Left lung (tissue), 4 donors: ENCODE measurements at regions not wholly inside any gene's neighbourhood (a gene's known extent, or its start where the extent isn't known, plus 50 kb on each side); places are given as distances from the start of the nearest gene placed in this dataset.

ENCODE experiments used
- ATAC-seq: fragments of 200-7000 bp; cut with Tn5 transposase; one replicate; pipeline ENCODE4 v1.9.1; 2020; ENCODE audit warnings: moderate library complexity
- DNase-seq, 4 donors: peaks; one replicate each; pipeline ENCODE4 v3.0.0-alpha.2; 2013 to 2020
- H3K27ac ChIP-seq, 2 donors: fragments of 200-600 bp; sonication (generic) in 1 of 2; one replicate each; pipeline versions ENCODE4 v1.5.0 to v1.8.0; 2020 to 2021
- H3K27me3 ChIP-seq, 2 donors: fragments of 200-600 bp; sonication (generic) in 1 of 2; one replicate each; pipeline versions ENCODE4 v1.5.0 to v1.8.0; 2020 to 2021
- H3K36me3 ChIP-seq, 2 donors: fragments of 200-600 bp; sonication (generic) in 1 of 2; one replicate each; pipeline versions ENCODE4 v1.5.0 to v1.8.0; 2020 to 2021
- H3K4me1 ChIP-seq, 2 donors: fragments of 200-600 bp; one replicate each; pipeline ENCODE4 v1.8.0; 2021
- H3K4me3 ChIP-seq, 2 donors: fragments of 200-600 bp; sonication (generic) in 1 of 2; one replicate each; pipeline versions ENCODE4 v1.5.0 to v1.8.0; 2020 to 2021; ENCODE audit warnings: mild to moderate bottlenecking in 1 of 2
- H3K9me3 ChIP-seq, 2 donors: fragments of 200-600 bp; sonication (generic) in 1 of 2; one replicate each; pipeline versions ENCODE4 v1.5.0 to v1.8.0; 2020 to 2021
- intact Hi-C, 2 donors: fragments of 100-400 bp; cut with DNase I; formaldehyde crosslinking; loops; one replicate each; pipeline versions ENCODE4 v1.11.2 to v1.14.2; 2022
- TF ChIP-seq, protein P1 (sequence below), 2 donors: fragments of 200-600 bp; sonication (generic) in 1 of 2; IDR thresholded peaks; one replicate each; pipeline versions ENCODE4 v1.5.0 to v1.8.0; 2021; ENCODE audit warnings: antibody characterized with exemption in 2 of 2
- donor health status: DM: no; HTN: yes; CAD: no.
- donor health status: DM: no; HTN: no; CAD: no.

DNA sequence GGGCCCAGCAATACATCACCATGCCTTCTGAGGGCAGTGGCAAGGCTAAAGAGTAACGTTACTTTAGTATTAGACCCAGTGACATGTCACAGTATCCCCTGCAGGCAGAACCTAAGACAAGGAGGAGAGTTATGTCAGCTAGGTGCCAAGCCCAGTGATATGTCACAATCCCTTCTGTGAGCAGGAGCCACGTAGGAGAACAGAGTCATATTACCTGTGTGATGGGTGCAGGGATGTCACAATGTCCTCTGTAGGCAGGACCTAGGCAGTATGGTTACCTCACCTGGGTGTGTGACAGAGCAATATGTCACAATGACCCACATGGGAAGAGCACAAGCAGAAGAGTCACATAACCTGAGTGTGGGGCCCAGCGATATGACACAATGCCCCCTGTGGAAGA is 121.8 kb downstream of the ZNF675 start:
- DNase-seq (no peak), ATAC-seq (no peak)
- intact Hi-C loops = no loop called here
- H3K27ac ChIP-seq = no peak overlapping the region
- peaks cover 0 to 90% of the 10 kb centered on the region in 2 donors for H3K9me3 ChIP-seq
- TF ChIP-seq, protein P1, sequence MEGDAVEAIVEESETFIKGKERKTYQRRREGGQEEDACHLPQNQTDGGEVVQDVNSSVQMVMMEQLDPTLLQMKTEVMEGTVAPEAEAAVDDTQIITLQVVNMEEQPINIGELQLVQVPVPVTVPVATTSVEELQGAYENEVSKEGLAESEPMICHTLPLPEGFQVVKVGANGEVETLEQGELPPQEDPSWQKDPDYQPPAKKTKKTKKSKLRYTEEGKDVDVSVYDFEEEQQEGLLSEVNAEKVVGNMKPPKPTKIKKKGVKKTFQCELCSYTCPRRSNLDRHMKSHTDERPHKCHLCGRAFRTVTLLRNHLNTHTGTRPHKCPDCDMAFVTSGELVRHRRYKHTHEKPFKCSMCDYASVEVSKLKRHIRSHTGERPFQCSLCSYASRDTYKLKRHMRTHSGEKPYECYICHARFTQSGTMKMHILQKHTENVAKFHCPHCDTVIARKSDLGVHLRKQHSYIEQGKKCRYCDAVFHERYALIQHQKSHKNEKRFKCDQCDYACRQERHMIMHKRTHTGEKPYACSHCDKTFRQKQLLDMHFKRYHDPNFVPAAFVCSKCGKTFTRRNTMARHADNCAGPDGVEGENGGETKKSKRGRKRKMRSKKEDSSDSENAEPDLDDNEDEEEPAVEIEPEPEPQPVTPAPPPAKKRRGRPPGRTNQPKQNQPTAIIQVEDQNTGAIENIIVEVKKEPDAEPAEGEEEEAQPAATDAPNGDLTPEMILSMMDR (IDR thresholded peaks at IDR 0.05) = no peak
- no peak overlapping the region for H3K4me3 ChIP-seq
- H3K36me3 ChIP-seq = no peaks in the 10 kb centered on the region
- H3K27me3 ChIP-seq = no peaks in the 10 kb centered on the region
- H3K4me1 ChIP-seq = no peaks in the 10 kb centered on the region

DNA sequence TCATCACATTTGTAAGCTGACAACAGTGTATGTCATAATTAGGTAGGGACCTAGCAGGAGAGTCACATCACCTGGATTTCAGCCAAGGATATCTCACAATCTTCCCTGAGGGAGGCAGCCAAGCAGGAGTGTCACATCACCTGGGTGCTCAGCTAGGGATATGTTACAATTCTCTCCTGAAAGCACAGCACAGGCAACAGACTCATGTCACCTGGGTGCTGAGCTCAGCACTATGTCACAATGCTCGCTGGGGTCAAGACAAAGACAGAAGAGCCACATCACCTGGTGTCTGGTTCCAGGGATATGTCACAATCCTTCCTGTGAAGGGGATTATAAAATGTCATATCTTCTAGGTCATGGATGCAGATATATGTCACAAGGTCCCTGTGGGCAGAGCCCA is 123.7 kb downstream of the ZNF675 start:
- no peaks in the 10 kb centered on the region for H3K27me3 ChIP-seq
- DNase-seq (no peak), ATAC-seq (no peak)
- no peak overlapping the region for H3K4me3 ChIP-seq
- H3K9me3 ChIP-seq = peaks cover 0 to 88% of the 10 kb centered on the region in 2 donors
- no peaks in the 10 kb centered on the region for H3K36me3 ChIP-seq
- no peaks in the 10 kb centered on the region for H3K4me1 ChIP-seq
- H3K27ac ChIP-seq = no peak overlapping the region
- intact Hi-C loops = no loop called here
- TF ChIP-seq, protein P1 (IDR thresholded peaks at IDR 0.05) = no peak

DNA sequence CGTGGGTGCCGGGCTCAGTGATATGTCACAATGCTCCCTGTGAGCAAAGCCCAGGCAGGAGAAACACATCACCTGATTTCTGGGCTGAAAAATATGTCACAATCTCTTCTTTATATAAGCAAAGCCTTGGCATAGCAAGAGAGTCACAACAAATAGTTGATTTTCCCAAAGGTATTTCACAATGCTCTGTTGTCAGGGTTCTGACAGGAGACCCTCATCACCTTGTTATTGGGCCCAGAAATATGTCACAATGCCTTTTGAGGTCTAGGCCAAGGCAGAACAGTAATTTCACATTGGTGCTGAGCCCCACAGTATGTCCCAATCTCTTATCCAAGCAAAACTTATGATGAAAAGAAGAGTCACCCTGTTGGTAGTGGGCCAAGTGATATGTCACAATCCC is 125.7 kb downstream of the ZNF675 start:
- Histone ChIP-seq H3K4me1 (no peaks in the 10 kb centered on the region), H3K27me3 (no peaks in the 10 kb centered on the region), H3K9me3 (peaks cover 0 to 81% of the 10 kb centered on the region in 2 donors), H3K36me3 (no peaks in the 10 kb centered on the region), H3K27ac (no peak overlapping the region), H3K4me3 (no peak overlapping the region)
- ATAC-seq (no peak), DNase-seq (no peak)
- intact Hi-C loops = no loop called here
- TF ChIP-seq, protein P1 (IDR thresholded peaks at IDR 0.05) = no peak

DNA sequence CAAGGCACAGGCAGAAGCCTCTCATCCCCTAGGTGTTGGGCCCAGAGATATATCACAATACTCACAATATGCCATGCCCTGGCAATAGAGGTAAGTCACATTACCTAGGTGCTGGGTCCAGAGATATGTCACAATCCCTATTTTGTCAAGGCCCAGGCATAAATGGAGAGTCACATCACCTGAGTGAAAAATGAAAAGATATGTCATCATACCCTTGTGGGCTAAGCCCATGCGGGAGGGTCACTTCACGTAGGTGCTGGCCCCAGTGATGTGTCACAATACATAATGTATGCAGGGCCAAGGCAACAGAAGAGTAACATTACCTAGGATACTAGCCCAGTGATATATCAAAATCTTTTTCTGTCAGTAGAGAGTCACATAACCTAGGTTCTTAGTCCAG is 127.0 kb downstream of the ZNF675 start:
- Histone ChIP-seq H3K36me3 (no peaks in the 10 kb centered on the region), H3K9me3 (peaks cover 0 to 76% of the 10 kb centered on the region in 2 donors), H3K27ac (no peak overlapping the region), H3K4me1 (no peaks in the 10 kb centered on the region), H3K27me3 (no peaks in the 10 kb centered on the region), H3K4me3 (no peak overlapping the region)
- TF ChIP-seq, protein P1 (IDR thresholded peaks at IDR 0.05) = no peak
- no peak for DNase-seq
- intact Hi-C loops = no loop called here
- ATAC-seq = no peak

DNA sequence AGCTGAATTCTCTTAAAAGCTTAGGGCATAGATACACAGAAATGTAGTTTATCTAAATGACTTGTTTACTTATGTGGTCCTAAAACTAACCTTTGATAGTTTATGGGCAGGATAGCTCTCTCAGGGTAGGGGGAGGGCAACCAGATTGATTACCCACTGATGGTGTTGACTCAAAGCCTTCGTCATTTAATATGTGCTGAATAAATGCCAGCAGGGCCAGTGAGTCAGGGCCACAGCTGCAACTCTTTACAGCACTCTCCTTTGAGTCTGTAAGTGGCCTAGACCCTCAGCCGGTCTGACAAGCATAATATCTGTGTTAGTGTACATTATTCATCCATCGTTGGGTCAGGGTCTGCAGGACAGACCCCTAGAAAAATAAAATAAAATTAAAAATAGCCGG is 128.5 kb downstream of the ZNF675 start:
- DNase-seq = no peak
- intact Hi-C loops = no loop called here
- no peak for ATAC-seq
- Histone ChIP-seq H3K4me1 (no peaks in the 10 kb centered on the region), H3K27ac (no peak overlapping the region), H3K36me3 (no peaks in the 10 kb centered on the region), H3K9me3 (peaks cover 0 to 74% of the 10 kb centered on the region in 2 donors), H3K4me3 (no peak overlapping the region), H3K27me3 (no peaks in the 10 kb centered on the region)
- TF ChIP-seq, protein P1 (IDR thresholded peaks at IDR 0.05) = no peak
